ENCODE measurements at regions not wholly inside any gene's neighbourhood (a gene's known extent, or its start where the extent isn't known, plus 50 kb on each side); places are given as distances from the start of the nearest gene placed in this dataset.

DNA sequence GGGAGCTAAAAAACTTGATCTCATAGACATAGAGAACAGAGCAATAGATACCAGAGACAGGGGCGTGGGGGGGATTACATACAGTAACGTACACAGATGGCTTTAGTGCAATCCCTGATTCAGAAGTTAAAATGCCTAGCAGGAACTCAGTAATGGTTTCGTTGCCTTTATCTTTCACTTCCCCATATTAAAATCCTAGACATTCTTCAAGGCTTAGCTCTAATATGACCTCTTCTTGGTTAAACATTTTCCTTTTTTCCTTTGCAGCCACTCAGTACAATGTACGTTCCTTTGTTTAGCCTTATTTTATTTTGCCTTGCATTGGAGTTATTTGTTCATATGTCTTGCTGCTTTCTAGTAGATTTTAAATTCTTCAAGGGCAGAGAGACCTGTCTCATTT, 104.9 kb downstream of the C11orf87 start (continued):
- no peak for TF ChIP-seq MXI1 (IDR thresholded peaks at IDR 0.05; ENCODE audit: low read depth, low read length)

GRCh38 chr11:109527496-109527895, 105.5 kb downstream of the C11orf87 start:
- H2AFZ ChIP-seq (ENCODE audit: low read depth), result no peak overlapping the region
- H3K9me3 ChIP-seq, result no peaks in the 10 kb centered on the region
- H3K4me3 ChIP-seq (ENCODE audit: low read depth in 2 of 2, low read length in 1 of 2), result no peak overlapping the region
- no peak overlapping the region; a peak in 1 of 4 replicates for H3K27ac ChIP-seq (ENCODE audit: low read depth in 2 of 2, low read length in 1 of 2)
- no peak overlapping the region for H3K4me2 ChIP-seq
- H3K9ac ChIP-seq, result no peak overlapping the region
- no peaks in the 10 kb centered on the region for H3K9me2 ChIP-seq
- H3K4me1 ChIP-seq (ENCODE audit: control insufficient read depth in 1 of 2, insufficient read depth in 2 of 2, low read depth in 1 of 2, low read length in 1 of 2), result no peaks in the 10 kb centered on the region; a peak in 1 of 4 replicates
- ChIA-PET CTCF (no interaction called here), POLR2A (no interaction called here)
- WGBS (ENCODE audit: low lambda C conversion rate), result 43% methylated on average over 1 of the region's 1 CpG
- DNase-seq, result no peak
- H4K20me1 ChIP-seq (ENCODE audit: insufficient read depth), result no peaks in the 10 kb centered on the region
- no peaks in the 10 kb centered on the region for H3K36me3 ChIP-seq (replicated peaks in 1 of 2; ENCODE audit: control insufficient read depth in 1 of 2, insufficient read depth in 2 of 2, low read length in 1 of 2)
- H3F3A ChIP-seq (replicated peaks; ENCODE audit: insufficient read depth), result no peaks in the 10 kb centered on the region
- H3K79me2 ChIP-seq (ENCODE audit: insufficient read depth), result no peaks in the 10 kb centered on the region
- H3K27me3 ChIP-seq (ENCODE audit: insufficient read depth), result no peaks in the 10 kb centered on the region
- TF ChIP-seq EZH2phosphoT487 (IDR thresholded peaks at IDR 0.05; ENCODE audit: borderline replicate concordance, low read depth) (no peak), TCF12 (IDR thresholded peaks at IDR 0.05) (no peak), ELF1 (IDR thresholded peaks at IDR 0.05) (no peak), USF2 (IDR thresholded peaks at IDR 0.05; ENCODE audit: borderline replicate concordance, low read depth, low read length) (no peak), RXRA (IDR thresholded peaks at IDR 0.05; ENCODE audit: borderline replicate concordance, low read depth) (no peak), JUND (IDR thresholded peaks at IDR 0.05) (no peak), GABPA (IDR thresholded peaks at IDR 0.05; ENCODE audit: low read depth) (no peak), NFIC (IDR thresholded peaks at IDR 0.05; ENCODE audit: borderline replicate concordance) (no peak), RCOR1 (IDR thresholded peaks at IDR 0.05; ENCODE audit: low read length) (no peak), SMC3 (IDR thresholded peaks at IDR 0.05; ENCODE audit: low read depth, low read length) (no peak), EP300 (IDR thresholded peaks at IDR 0.05; ENCODE audit: borderline replicate concordance in 1 of 2, low read depth in 1 of 2, low read length in 1 of 2) (no peak)
- TF ChIP-seq, protein P1, sequence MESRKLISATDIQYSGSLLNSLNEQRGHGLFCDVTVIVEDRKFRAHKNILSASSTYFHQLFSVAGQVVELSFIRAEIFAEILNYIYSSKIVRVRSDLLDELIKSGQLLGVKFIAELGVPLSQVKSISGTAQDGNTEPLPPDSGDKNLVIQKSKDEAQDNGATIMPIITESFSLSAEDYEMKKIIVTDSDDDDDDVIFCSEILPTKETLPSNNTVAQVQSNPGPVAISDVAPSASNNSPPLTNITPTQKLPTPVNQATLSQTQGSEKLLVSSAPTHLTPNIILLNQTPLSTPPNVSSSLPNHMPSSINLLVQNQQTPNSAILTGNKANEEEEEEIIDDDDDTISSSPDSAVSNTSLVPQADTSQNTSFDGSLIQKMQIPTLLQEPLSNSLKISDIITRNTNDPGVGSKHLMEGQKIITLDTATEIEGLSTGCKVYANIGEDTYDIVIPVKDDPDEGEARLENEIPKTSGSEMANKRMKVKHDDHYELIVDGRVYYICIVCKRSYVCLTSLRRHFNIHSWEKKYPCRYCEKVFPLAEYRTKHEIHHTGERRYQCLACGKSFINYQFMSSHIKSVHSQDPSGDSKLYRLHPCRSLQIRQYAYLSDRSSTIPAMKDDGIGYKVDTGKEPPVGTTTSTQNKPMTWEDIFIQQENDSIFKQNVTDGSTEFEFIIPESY (IDR thresholded peaks at IDR 0.05; ENCODE audit: borderline replicate concordance, low read depth), result no peak
- TF ChIP-seq, protein P2, sequence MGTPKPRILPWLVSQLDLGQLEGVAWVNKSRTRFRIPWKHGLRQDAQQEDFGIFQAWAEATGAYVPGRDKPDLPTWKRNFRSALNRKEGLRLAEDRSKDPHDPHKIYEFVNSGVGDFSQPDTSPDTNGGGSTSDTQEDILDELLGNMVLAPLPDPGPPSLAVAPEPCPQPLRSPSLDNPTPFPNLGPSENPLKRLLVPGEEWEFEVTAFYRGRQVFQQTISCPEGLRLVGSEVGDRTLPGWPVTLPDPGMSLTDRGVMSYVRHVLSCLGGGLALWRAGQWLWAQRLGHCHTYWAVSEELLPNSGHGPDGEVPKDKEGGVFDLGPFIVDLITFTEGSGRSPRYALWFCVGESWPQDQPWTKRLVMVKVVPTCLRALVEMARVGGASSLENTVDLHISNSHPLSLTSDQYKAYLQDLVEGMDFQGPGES (IDR thresholded peaks at IDR 0.05; ENCODE audit: low read depth, low read length), result no peak

Data from SK-N-SH (cell line).